HEK293 (cell line): ENCODE measurements at regions not wholly inside any gene's neighbourhood (a gene's known extent, or its start where the extent isn't known, plus 50 kb on each side); places are given as distances from the start of the nearest gene placed in this dataset.

Experiments used
- CTCF ChIA-PET: fragments of 350-600 bp; formaldehyde crosslinking; extraction: SDS; loops from one replicate; lab custom pipeline; 2021; ENCODE audit warnings: antibody characterized with exemption; lab: Yijun Ruan, JAX
- POLR2A ChIA-PET: fragments of 300-600 bp; formaldehyde crosslinking; extraction: SDS; loops from one replicate; lab custom pipeline; 2020; ENCODE audit warnings: antibody characterized with exemption, inconsistent platforms; lab: Yijun Ruan, JAX
- H3K27ac ChIP-seq: fragments of 200-500 bp; sonication (Bioruptor generic); 2 replicates; pipeline ENCODE4 v1.5.1; 2014; ENCODE audit warnings: low read depth, low read length, control low read depth, inconsistent platforms; ENCODE audit errors: extremely low read depth
- H3K36me3 ChIP-seq, 2 experiments: fragments of 200-500 bp in 1 of 2; sonication (Bioruptor generic) in 1 of 2; 1 replicate in 1 of 2; 2 replicates in 1 of 2; pipeline ENCODE4 v1.5.1; 2014 to 2017; ENCODE audit warnings: inconsistent platforms in 2 of 2, low read length in 2 of 2; ENCODE audit not compliant: control insufficient read depth in 2 of 2, insufficient read depth in 1 of 2
- H3K4me1 ChIP-seq: fragments of 200-500 bp; sonication (Bioruptor generic); 2 replicates; pipeline ENCODE4 v1.5.1; 2014; ENCODE audit warnings: mild to moderate bottlenecking, low read length, inconsistent platforms; ENCODE audit not compliant: control insufficient read depth, insufficient read depth
- H3K4me3 ChIP-seq: 2 replicates; pipeline ENCODE4 v1.5.1; 2011; ENCODE audit warnings: low read depth, mild to moderate bottlenecking, control low read depth, low read length, moderate library complexity
- H3K9me3 ChIP-seq: fragments of 200-500 bp; sonication (Bioruptor generic); 2 replicates; pipeline ENCODE4 v1.5.1; 2014; ENCODE audit warnings: low read depth, low read length, inconsistent platforms; ENCODE audit not compliant: control insufficient read depth, insufficient read depth
- BCL11B ChIP-seq: fragments of 450-650 bp; formaldehyde crosslinking; IDR thresholded peaks from 2 replicates; pipeline ENCODE4 v1.5.1; 2016; ENCODE audit warnings: low read depth, missing biosample characterization, missing genetic modification characterization
- GLIS2 ChIP-seq: fragments of 450-650 bp; formaldehyde crosslinking; IDR thresholded peaks from 2 replicates; pipeline ENCODE4 v1.5.1; 2016; ENCODE audit warnings: missing biosample characterization, missing genetic modification characterization
- KLF9 ChIP-seq: fragments of 450-650 bp; formaldehyde crosslinking; IDR thresholded peaks from 2 replicates; pipeline ENCODE4 v1.5.1; 2016; ENCODE audit warnings: missing biosample characterization, missing genetic modification characterization, low read depth
- MYNN ChIP-seq: fragments of 450-650 bp; formaldehyde crosslinking; IDR thresholded peaks from 2 replicates; pipeline ENCODE4 v1.5.1; 2016; ENCODE audit warnings: missing biosample characterization, missing genetic modification characterization, borderline replicate concordance
- SETDB1 ChIP-seq: IDR thresholded peaks from one replicate; pipeline ENCODE4 v1.6.1; 2017; ENCODE audit warnings: mild to moderate bottlenecking, low read length, moderate library complexity, mixed read lengths; ENCODE audit not compliant: insufficient read length
- ZBTB21 ChIP-seq: fragments of 450-650 bp; formaldehyde crosslinking; IDR thresholded peaks from 2 replicates; pipeline ENCODE4 v1.5.1; 2017; ENCODE audit warnings: missing biosample characterization, missing genetic modification characterization
- ZNF10 ChIP-seq: fragments of 450-650 bp; formaldehyde crosslinking; IDR thresholded peaks from 2 replicates; pipeline ENCODE4 v1.5.1; 2017; ENCODE audit warnings: missing biosample characterization, missing genetic modification characterization
- ZNF121 ChIP-seq: fragments of 450-650 bp; formaldehyde crosslinking; IDR thresholded peaks from 2 replicates; pipeline ENCODE4 v1.5.1; 2016; ENCODE audit warnings: missing biosample characterization, missing genetic modification characterization
- ZNF155 ChIP-seq: fragments of 450-650 bp; formaldehyde crosslinking; IDR thresholded peaks from 2 replicates; pipeline ENCODE4 v1.5.1; 2016; ENCODE audit warnings: missing biosample characterization, missing genetic modification characterization
- ZNF157 ChIP-seq: fragments of 450-650 bp; formaldehyde crosslinking; IDR thresholded peaks from 2 replicates; pipeline ENCODE4 v1.5.1; 2016; ENCODE audit warnings: missing biosample characterization, missing genetic modification characterization
- ZNF169 ChIP-seq: fragments of 450-650 bp; formaldehyde crosslinking; IDR thresholded peaks from 2 replicates; pipeline ENCODE4 v1.5.1; 2016; ENCODE audit warnings: missing biosample characterization, missing genetic modification characterization
- ZNF221 ChIP-seq: fragments of 450-650 bp; formaldehyde crosslinking; IDR thresholded peaks from 2 replicates; pipeline ENCODE4 v1.5.1; 2017; ENCODE audit warnings: missing biosample characterization, missing genetic modification characterization, borderline replicate concordance
- ZNF223 ChIP-seq: fragments of 450-650 bp; formaldehyde crosslinking; IDR thresholded peaks from 2 replicates; pipeline ENCODE4 v1.5.1; 2016; ENCODE audit warnings: missing biosample characterization, missing genetic modification characterization
- ZNF248 ChIP-seq: fragments of 450-650 bp; formaldehyde crosslinking; IDR thresholded peaks from 2 replicates; pipeline ENCODE4 v1.5.1; 2017; ENCODE audit warnings: missing biosample characterization, missing genetic modification characterization
- ZNF510 ChIP-seq: fragments of 450-650 bp; formaldehyde crosslinking; IDR thresholded peaks from 2 replicates; pipeline ENCODE4 v1.5.1; 2018; ENCODE audit warnings: mild to moderate bottlenecking, missing genetic modification characterization, missing biosample characterization; ENCODE audit not compliant: insufficient replicate concordance
- ZNF521 ChIP-seq: fragments of 450-650 bp; formaldehyde crosslinking; IDR thresholded peaks from 2 replicates; pipeline ENCODE4 v1.5.1; 2017; ENCODE audit warnings: missing biosample characterization, mild to moderate bottlenecking, missing genetic modification characterization
- ZNF555 ChIP-seq: fragments of 450-650 bp; formaldehyde crosslinking; conservative IDR thresholded peaks from 2 replicates; pipeline ENCODE4 v1.5.1; 2017; ENCODE audit warnings: missing biosample characterization, mild to moderate bottlenecking, missing genetic modification characterization, inconsistent platforms
- ZNF585B ChIP-seq: fragments of 450-650 bp; formaldehyde crosslinking; IDR thresholded peaks from 2 replicates; pipeline ENCODE4 v1.5.1; 2016; ENCODE audit warnings: missing biosample characterization, missing genetic modification characterization
- ZNF624 ChIP-seq: fragments of 450-650 bp; formaldehyde crosslinking; IDR thresholded peaks from 2 replicates; pipeline ENCODE4 v1.5.1; 2017; ENCODE audit warnings: missing biosample characterization, missing genetic modification characterization
- ZNF791 ChIP-seq: fragments of 450-650 bp; formaldehyde crosslinking; IDR thresholded peaks from 2 replicates; pipeline ENCODE4 v1.5.1; 2016; ENCODE audit warnings: missing biosample characterization, missing genetic modification characterization
- ZSCAN23 ChIP-seq: fragments of 450-650 bp; formaldehyde crosslinking; IDR thresholded peaks from 2 replicates; pipeline ENCODE4 v1.5.1; 2016; ENCODE audit warnings: missing biosample characterization, missing genetic modification characterization
- TF ChIP-seq, protein P1 (sequence below): fragments of 450-650 bp; formaldehyde crosslinking; IDR thresholded peaks from 2 replicates; pipeline ENCODE4 v1.5.1; 2016; ENCODE audit warnings: missing biosample characterization, missing genetic modification characterization
- TF ChIP-seq, protein P2 (sequence below): fragments of 450-650 bp; formaldehyde crosslinking; IDR thresholded peaks from 2 replicates; pipeline ENCODE4 v1.5.1; 2016; ENCODE audit warnings: missing biosample characterization, missing genetic modification characterization
- TF ChIP-seq, protein P3 (sequence below): fragments of 450-650 bp; formaldehyde crosslinking; IDR thresholded peaks from 2 replicates; pipeline ENCODE4 v1.5.1; 2016; ENCODE audit warnings: missing biosample characterization, missing genetic modification characterization, borderline replicate concordance
- TF ChIP-seq, protein P4 (sequence below): fragments of 450-650 bp; formaldehyde crosslinking; IDR thresholded peaks from 2 replicates; pipeline ENCODE4 v1.5.1; 2016; ENCODE audit warnings: missing biosample characterization, missing genetic modification characterization
- TF ChIP-seq, protein P5 (sequence below): fragments of 450-650 bp; formaldehyde crosslinking; IDR thresholded peaks from 2 replicates; pipeline ENCODE4 v1.5.1; 2016; ENCODE audit warnings: missing biosample characterization, missing genetic modification characterization, low read depth

DNA sequence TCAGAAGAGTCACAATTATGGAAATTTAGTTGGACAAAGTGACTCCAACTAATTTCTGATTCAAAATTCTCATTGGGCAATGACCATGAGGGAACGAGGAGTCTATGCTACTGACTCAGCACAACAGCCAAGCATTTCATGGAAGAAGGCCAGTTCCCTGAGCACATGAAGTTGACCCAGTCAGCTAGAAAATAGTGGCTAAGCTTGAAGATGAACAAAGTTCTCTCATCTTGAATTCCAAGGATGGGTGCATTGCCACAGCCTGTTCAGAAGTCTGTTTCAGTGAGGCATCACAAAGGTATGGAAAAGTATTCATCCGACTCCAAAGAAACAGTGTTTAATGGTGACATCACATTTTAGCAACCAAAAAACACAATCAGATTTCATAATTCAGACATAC is 676.9 kb downstream of the HACE1 start (continued):
- no peak for TF ChIP-seq ZNF248 (tag by site-specific recombination)
- TF ChIP-seq ZNF221 (tag by site-specific recombination) = no peak
- no peak for TF ChIP-seq ZNF521 (tag by site-specific recombination)

DNA sequence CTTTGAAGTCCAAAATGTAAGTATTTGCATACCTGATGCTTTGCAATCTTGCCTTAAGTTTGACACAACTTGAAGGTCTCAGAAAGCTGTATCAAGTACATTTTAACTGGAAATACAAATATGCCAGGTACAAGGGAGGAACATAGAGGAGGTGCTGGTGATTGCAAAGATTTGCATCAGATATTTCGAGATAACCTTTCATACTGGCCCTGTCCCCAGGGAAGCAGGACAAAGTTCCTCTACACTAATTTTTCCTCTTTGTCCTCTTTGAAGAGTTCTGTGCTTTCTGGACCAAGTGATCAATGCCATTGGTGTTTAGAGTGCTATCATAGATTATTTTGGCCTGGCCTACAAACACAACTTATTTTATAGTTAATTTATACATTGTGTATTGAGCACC is 686.1 kb downstream of the HACE1 start:
- Histone ChIP-seq H3K9me3 (no peaks in the 10 kb centered on the region), H3K27ac (no peak overlapping the region), H3K36me3 (no peaks in the 10 kb centered on the region), H3K4me3 (no peak overlapping the region)
- CTCF ChIA-PET = no interaction called here
- TF ChIP-seq BCL11B (tag by site-specific recombination) (no peak), ZNF510 (tag by site-specific recombination) (no peak), ZNF791 (tag by site-specific recombination) (no peak), ZNF169 (tag by site-specific recombination) (no peak), ZNF555 (no peak), ZSCAN23 (no peak), SETDB1 (no peak)
- TF ChIP-seq, protein P1, sequence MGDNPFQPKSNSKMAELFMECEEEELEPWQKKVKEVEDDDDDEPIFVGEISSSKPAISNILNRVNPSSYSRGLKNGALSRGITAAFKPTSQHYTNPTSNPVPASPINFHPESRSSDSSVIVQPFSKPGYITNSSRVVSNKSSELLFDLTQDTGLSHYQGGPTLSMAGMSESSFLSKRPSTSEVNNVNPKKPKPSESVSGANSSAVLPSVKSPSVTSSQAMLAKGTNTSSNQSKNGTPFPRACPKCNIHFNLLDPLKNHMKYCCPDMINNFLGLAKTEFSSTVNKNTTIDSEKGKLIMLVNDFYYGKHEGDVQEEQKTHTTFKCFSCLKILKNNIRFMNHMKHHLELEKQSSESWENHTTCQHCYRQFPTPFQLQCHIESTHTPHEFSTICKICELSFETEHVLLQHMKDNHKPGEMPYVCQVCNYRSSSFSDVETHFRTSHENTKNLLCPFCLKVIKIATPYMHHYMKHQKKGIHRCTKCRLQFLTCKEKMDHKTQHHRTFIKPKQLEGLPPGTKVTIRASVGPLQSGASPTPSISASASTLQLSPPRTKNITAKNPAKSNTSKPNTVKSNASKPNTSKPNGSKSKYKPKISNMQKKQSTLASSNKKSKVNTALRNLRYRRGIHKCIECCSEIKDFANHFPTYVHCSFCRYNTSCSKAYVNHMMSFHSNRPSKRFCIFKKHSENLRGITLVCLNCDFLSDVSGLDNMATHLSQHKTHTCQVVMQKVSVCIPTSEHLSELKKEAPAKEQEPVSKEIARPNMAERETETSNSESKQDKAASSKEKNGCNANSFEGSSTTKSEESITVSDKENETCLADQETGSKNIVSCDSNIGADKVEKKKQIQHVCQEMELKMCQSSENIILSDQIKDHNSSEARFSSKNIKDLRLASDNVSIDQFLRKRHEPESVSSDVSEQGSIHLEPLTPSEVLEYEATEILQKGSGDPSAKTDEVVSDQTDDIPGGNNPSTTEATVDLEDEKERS (tag by site-specific recombination) = no peak
- TF ChIP-seq, protein P2, sequence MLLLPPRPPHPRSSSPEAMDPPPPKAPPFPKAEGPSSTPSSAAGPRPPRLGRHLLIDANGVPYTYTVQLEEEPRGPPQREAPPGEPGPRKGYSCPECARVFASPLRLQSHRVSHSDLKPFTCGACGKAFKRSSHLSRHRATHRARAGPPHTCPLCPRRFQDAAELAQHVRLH (tag by site-specific recombination) = no peak
- TF ChIP-seq, all 188 proteins: peak for 0
- POLR2A ChIA-PET = no interaction called here
- H3K4me1 ChIP-seq = no peaks in the 10 kb centered on the region

DNA sequence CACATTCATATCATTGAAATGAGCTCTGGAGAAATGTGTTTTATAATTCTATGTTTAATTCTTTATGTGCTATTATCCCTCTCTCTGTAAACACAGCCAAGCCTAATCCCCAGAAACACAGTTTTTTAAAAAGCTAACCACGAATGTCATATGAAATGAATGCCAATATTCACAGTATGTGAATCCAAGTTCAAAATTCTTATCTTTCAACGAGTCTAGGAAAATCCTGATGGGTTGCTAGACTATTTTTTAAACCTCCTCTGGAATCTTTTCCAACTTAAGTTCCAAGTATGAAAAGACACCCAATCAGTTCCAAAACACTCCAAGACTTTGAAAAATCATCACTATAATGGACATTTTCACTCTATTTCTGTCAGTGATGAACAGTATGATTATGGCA is 689.3 kb downstream of the HACE1 start:
- Histone ChIP-seq H3K27ac (no peak overlapping the region), H3K9me3 (no peaks in the 10 kb centered on the region), H3K4me1 (no peaks in the 10 kb centered on the region), H3K36me3 (no peaks in the 10 kb centered on the region), H3K4me3 (no peak overlapping the region)
- ChIA-PET POLR2A (no interaction called here), CTCF (interaction anchor here (0.5 to 0.7 kb wide), 2 partner anchors 62 to 116 kb away, joined by 3 to 4 read pairs; no protein-coding TSS in a partner anchor)
- no peak for TF ChIP-seq ZNF157 (tag by site-specific recombination)
- no peak for TF ChIP-seq ZNF223
- TF ChIP-seq, protein P3, sequence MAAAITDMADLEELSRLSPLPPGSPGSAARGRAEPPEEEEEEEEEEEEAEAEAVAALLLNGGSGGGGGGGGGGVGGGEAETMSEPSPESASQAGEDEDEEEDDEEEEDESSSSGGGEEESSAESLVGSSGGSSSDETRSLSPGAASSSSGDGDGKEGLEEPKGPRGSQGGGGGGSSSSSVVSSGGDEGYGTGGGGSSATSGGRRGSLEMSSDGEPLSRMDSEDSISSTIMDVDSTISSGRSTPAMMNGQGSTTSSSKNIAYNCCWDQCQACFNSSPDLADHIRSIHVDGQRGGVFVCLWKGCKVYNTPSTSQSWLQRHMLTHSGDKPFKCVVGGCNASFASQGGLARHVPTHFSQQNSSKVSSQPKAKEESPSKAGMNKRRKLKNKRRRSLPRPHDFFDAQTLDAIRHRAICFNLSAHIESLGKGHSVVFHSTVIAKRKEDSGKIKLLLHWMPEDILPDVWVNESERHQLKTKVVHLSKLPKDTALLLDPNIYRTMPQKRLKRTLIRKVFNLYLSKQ (tag by site-specific recombination) = no peak
- TF ChIP-seq ZNF121 (tag by site-specific recombination) = no peak
- TF ChIP-seq, protein P4, sequence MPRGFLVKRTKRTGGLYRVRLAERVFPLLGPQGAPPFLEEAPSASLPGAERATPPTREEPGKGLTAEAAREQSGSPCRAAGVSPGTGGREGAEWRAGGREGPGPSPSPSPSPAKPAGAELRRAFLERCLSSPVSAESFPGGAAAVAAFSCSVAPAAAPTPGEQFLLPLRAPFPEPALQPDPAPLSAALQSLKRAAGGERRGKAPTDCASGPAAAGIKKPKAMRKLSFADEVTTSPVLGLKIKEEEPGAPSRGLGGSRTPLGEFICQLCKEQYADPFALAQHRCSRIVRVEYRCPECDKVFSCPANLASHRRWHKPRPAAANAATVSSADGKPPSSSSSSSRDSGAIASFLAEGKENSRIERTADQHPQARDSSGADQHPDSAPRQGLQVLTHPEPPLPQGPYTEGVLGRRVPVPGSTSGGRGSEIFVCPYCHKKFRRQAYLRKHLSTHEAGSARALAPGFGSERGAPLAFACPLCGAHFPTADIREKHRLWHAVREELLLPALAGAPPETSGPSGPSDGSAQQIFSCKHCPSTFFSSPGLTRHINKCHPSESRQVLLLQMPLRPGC = no peak
- no peak for TF ChIP-seq ZNF10 (tag by site-specific recombination)
- no peak for TF ChIP-seq MYNN
- no peak for TF ChIP-seq ZBTB21 (tag by site-specific recombination)
- no peak for TF ChIP-seq ZNF155 (tag by site-specific recombination)
- TF ChIP-seq BCL11B (tag by site-specific recombination) = no peak
- TF ChIP-seq, protein P5, sequence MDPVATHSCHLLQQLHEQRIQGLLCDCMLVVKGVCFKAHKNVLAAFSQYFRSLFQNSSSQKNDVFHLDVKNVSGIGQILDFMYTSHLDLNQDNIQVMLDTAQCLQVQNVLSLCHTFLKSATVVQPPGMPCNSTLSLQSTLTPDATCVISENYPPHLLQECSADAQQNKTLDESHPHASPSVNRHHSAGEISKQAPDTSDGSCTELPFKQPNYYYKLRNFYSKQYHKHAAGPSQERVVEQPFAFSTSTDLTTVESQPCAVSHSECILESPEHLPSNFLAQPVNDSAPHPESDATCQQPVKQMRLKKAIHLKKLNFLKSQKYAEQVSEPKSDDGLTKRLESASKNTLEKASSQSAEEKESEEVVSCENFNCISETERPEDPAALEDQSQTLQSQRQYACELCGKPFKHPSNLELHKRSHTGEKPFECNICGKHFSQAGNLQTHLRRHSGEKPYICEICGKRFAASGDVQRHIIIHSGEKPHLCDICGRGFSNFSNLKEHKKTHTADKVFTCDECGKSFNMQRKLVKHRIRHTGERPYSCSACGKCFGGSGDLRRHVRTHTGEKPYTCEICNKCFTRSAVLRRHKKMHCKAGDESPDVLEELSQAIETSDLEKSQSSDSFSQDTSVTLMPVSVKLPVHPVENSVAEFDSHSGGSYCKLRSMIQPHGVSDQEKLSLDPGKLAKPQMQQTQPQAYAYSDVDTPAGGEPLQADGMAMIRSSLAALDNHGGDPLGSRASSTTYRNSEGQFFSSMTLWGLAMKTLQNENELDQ (tag by site-specific recombination) = no peak
- no peak for TF ChIP-seq KLF9 (tag by site-specific recombination)
- no peak for TF ChIP-seq GLIS2 (tag by site-specific recombination)
- TF ChIP-seq ZNF624 (tag by site-specific recombination) = no peak
- no peak for TF ChIP-seq ZNF585B (tag by site-specific recombination)
